GM12878 (cell line): ENCODE measurements at regions not wholly inside any gene's neighbourhood (a gene's known extent, or its start where the extent isn't known, plus 50 kb on each side); places are given as distances from the start of the nearest gene placed in this dataset.

Experiments
- ATAC-seq: fragments of 200-7000 bp; cut with Tn5 transposase; 3 replicates; pipeline ENCODE4 v1.9.1; 2020; ENCODE audit warnings: mild to moderate bottlenecking, moderate library complexity
- BruUV-seq: library from RNA; stranded (reverse); fragments of 400-500 nt; replicated peaks from 2 replicates; lab custom pipeline; 2021; lab: Mats Ljungman, UMichigan
- CTCF ChIA-PET: fragments of 300-600 bp; sonication (Branson Sonifier 250); formaldehyde crosslinking; extraction: SDS; loops from one replicate; lab custom pipeline; 2021; ENCODE audit warnings: inconsistent platforms; lab: Yijun Ruan, JAX
- POLR2A ChIA-PET: fragments of 350-600 bp; formaldehyde crosslinking; extraction: SDS; loops from one replicate; lab custom pipeline; 2021; ENCODE audit warnings: inconsistent platforms; lab: Charles Lee
- RAD21 ChIA-PET: fragments of 300-600 bp; sonication (Branson Sonifier 250); formaldehyde crosslinking; loops from one replicate; lab custom pipeline; 2023; ENCODE audit warnings: antibody characterized with exemption; ENCODE audit not compliant: unreplicated experiment; lab: Charles Lee
- SMC1A ChIA-PET: fragments of 300-600 bp; sonication (Branson Sonifier 250); formaldehyde crosslinking; loops from one replicate; lab custom pipeline; 2023; ENCODE audit not compliant: unreplicated experiment, uncharacterized antibody; lab: Charles Lee
- DNase-seq: peaks from one replicate; pipeline ENCODE4 v3.0.0-alpha.2; 2011; ENCODE audit warnings: low read depth, low spot score
- FAIRE-seq: peaks from 3 replicates; lab custom pipeline; 2011; peaks lifted over from hg19 to GRCh38; lab: Jason Lieb, UNC
- H2AFZ ChIP-seq: 2 replicates; pipeline ENCODE4 v1.6.0; 2011; ENCODE audit warnings: low read depth, low read length, control low read depth; ENCODE audit not compliant: control insufficient read depth
- H3K27ac ChIP-seq: 2 replicates; pipeline ENCODE4 v1.5.1; 2011; ENCODE audit warnings: control low read depth; ENCODE audit not compliant: control insufficient read depth, insufficient read depth
- H3K27me3 ChIP-seq, 2 experiments: replicated peaks in 1 of 2; 2 replicates each; pipeline versions ENCODE4 v1.6.0 to v1.6.1; 2011; ENCODE audit warnings: low read length in 1 of 2; ENCODE audit not compliant: control insufficient read depth in 2 of 2, insufficient read depth in 2 of 2
- H3K36me3 ChIP-seq, 2 experiments: 2 replicates each; pipeline ENCODE4 v1.5.1; 2011; ENCODE audit warnings: low read length in 1 of 2; ENCODE audit not compliant: control insufficient read depth in 2 of 2, insufficient read depth in 2 of 2
- H3K4me1 ChIP-seq: 2 replicates; pipeline ENCODE4 v1.6.1; 2011; ENCODE audit warnings: mild to moderate bottlenecking, low read length, moderate library complexity, mixed read lengths; ENCODE audit not compliant: control insufficient read depth, insufficient read depth
- H3K4me2 ChIP-seq: 2 replicates; pipeline ENCODE4 v1.6.0; 2011; ENCODE audit warnings: control low read depth; ENCODE audit not compliant: control insufficient read depth, insufficient read depth
- H3K4me3 ChIP-seq: fragments of 200-600 bp; sonication (generic); 2 replicates; pipeline ENCODE4 v1.5.1; 2016
- H3K79me2 ChIP-seq: 2 replicates; pipeline ENCODE4 v1.6.0; 2011; ENCODE audit warnings: low read length; ENCODE audit not compliant: control insufficient read depth, insufficient read depth
- H3K9ac ChIP-seq: 2 replicates; pipeline ENCODE4 v1.8.0; 2011; ENCODE audit warnings: low read length, control low read depth, mixed read lengths; ENCODE audit not compliant: control insufficient read depth, insufficient read depth
- H3K9me3 ChIP-seq: replicated peaks from 3 replicates; pipeline ENCODE4 v1.5.1; 2011; ENCODE audit warnings: mild to moderate bottlenecking, low read length; ENCODE audit not compliant: control insufficient read depth, insufficient read depth
- H4K20me1 ChIP-seq: 2 replicates; pipeline ENCODE4 v1.6.0; 2011; ENCODE audit not compliant: control insufficient read depth, insufficient read depth
- CBFB ChIP-seq: IDR thresholded peaks from 2 replicates; pipeline ENCODE4 v1.6.1; 2016; ENCODE audit warnings: antibody characterized with exemption, low read depth
- CBX3 ChIP-seq: fragments of 200-600 bp; sonication (generic); IDR thresholded peaks from 2 replicates; pipeline ENCODE4 v1.6.1; 2016; ENCODE audit warnings: low read depth, borderline replicate concordance
- CREB1 ChIP-seq: IDR thresholded peaks from 2 replicates; pipeline ENCODE4 v1.6.1; 2012; ENCODE audit warnings: low read depth, mild to moderate bottlenecking, inconsistent platforms
- ESRRA ChIP-seq: IDR thresholded peaks from 2 replicates; pipeline ENCODE4 v1.6.1; 2012; ENCODE audit warnings: mild to moderate bottlenecking, low read length, improper control_type of control experiment
- EZH2 ChIP-seq: IDR thresholded peaks from 2 replicates; pipeline ENCODE4 v1.6.1; 2012; ENCODE audit warnings: low read depth, mild to moderate bottlenecking, control low read depth, inconsistent platforms, low read length, borderline replicate concordance; ENCODE audit not compliant: control insufficient read depth
- MXI1 ChIP-seq: fragments of 150-350 bp; IDR thresholded peaks from 2 replicates; pipeline ENCODE4 v1.6.1; 2011; ENCODE audit warnings: low read depth, mild to moderate bottlenecking, inconsistent platforms, low read length, improper control_type of control experiment
- NRF1 ChIP-seq: conservative IDR thresholded peaks from 2 replicates; pipeline ENCODE4 v1.6.1; 2011; ENCODE audit warnings: mild to moderate bottlenecking, low read depth, low read length, improper control_type of control experiment
- RB1 ChIP-seq: fragments of 450-650 bp; formaldehyde crosslinking; IDR thresholded peaks from 2 replicates; pipeline ENCODE4 v1.6.1; 2017; ENCODE audit warnings: mild to moderate bottlenecking, borderline replicate concordance
- SMARCA5 ChIP-seq: fragments of 450-650 bp; IDR thresholded peaks from 2 replicates; pipeline ENCODE4 v1.6.1; 2017; ENCODE audit warnings: mild to moderate bottlenecking
- SPI1 ChIP-seq: IDR thresholded peaks from 2 replicates; pipeline ENCODE4 v1.6.1; 2011; ENCODE audit warnings: low read depth, mild to moderate bottlenecking, low read length, moderate library complexity, borderline replicate concordance; ENCODE audit not compliant: insufficient read depth
- ZNF207 ChIP-seq: fragments of 450-650 bp; IDR thresholded peaks from 2 replicates; pipeline ENCODE4 v1.6.1; 2014; ENCODE audit warnings: antibody characterized with exemption, mild to moderate bottlenecking, borderline replicate concordance
- WGBS: methylation state at CpG from one replicate; pipeline ENCODE4 v1.1.6; 2016; ENCODE audit warnings: low lambda C conversion rate; ENCODE audit not compliant: insufficient replicate concordance, insufficient coverage; ENCODE audit errors: missing lambda C conversion rate; 5-methylcytosine and 5-hydroxymethylcytosine counted together
- in situ Hi-C: fragments of 300-500 bp; cut with MboI; formaldehyde crosslinking; loops from 9 replicates; pipeline ENCODE4 v1.14.3; 2018; ENCODE audit warnings: mixed read lengths
- intact Hi-C: fragments of 100-400 bp; cut with micrococcal nuclease; formaldehyde crosslinking; loops from one replicate; pipeline ENCODE4 v1.14.2; 2022; ENCODE audit not compliant: unreplicated experiment
- TF ChIP-seq, protein P1 (sequence below): fragments of 450-650 bp; IDR thresholded peaks from 2 replicates; pipeline ENCODE4 v1.6.1; 2017; ENCODE audit warnings: antibody characterized with exemption, mild to moderate bottlenecking, moderate library complexity
- TF ChIP-seq, protein P2 (sequence below): fragments of 450-650 bp; IDR thresholded peaks from 2 replicates; pipeline ENCODE4 v1.6.1; 2018; ENCODE audit warnings: borderline replicate concordance, mild to moderate bottlenecking; ENCODE audit not compliant: partially characterized antibody
- TF ChIP-seq, protein P3 (sequence below): IDR thresholded peaks from 2 replicates; pipeline ENCODE4 v1.6.1; 2011; ENCODE audit warnings: borderline replicate concordance, low read depth, mild to moderate bottlenecking, moderate library complexity, mixed read lengths, low read length; ENCODE audit not compliant: insufficient read depth; ENCODE audit errors: extremely low read length

DNA sequence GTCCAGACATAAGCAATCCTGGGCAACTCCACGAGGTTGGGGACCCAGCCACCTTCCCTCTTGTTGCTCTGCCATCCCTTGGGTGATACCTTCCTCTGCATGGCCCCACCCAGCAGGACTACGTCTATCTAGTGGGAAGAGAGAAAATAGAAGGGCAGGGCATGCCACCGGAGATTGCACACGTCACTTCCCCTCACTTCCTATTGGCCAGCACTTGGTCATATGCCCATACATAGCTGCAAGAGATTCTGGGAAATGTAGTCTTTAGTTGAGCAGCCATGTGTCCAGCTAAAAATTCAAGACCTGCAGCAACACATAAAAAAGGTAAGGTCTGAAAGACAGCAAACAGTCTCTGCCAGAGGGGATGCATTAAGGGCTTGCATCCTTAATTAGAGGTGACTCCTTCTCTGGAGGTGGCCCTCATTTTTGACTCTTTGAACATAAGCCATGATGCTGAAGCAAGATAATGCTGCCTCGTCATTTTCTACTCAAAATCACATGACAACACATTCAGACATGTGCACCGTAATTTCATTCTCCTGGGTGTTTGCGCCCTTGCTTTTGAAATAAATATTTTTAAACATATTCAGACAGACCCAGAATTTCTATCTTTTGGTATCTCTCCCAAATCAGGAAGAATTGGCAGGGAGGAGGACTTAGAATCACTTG is 91.8 kb upstream of the PWP1 start (continued):
- no peak for TF ChIP-seq SPI1
- no peak for TF ChIP-seq CBFB

DNA sequence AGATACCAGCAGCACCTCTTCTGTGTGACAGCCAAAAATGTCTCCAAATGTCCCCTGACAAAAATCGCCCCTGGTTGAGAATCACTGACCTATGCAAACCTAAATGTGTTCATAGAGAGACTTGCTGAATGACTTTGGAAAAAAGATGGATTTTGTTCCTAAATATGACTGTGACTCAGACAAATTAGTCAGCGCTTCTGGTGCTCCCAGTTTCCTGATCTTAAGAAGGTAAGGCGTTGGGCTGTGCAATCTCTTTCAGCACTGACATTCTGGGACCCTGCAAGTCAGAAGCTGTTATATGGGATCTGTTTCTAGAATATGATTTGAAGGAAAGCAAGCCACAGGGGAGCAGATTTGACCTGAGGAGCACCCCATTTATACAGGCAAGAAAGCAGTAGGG is 90.6 kb upstream of the PWP1 start:
- Histone ChIP-seq H2AFZ (no peak overlapping the region), H3K9ac (no peak overlapping the region), H3K79me2 (no peaks in the 10 kb centered on the region), H3K4me1 (no peaks in the 10 kb centered on the region), H3K9me3 (no peaks in the 10 kb centered on the region; the same call in 2 of the 3 replicates), H3K4me2 (no peak overlapping the region), H3K36me3 (no peaks in the 10 kb centered on the region), H3K27me3 (no peaks in the 10 kb centered on the region), H3K4me3 (no peak overlapping the region), H3K27ac (no peak overlapping the region), H4K20me1 (no peaks in the 10 kb centered on the region)
- WGBS: 7% methylated on average over 3 of the region's 3 CpGs
- no peak for FAIRE-seq
- ChIA-PET CTCF (interaction anchor here (5.7 kb wide), 1 partner anchor 14 kb away, joined by 47 read pairs; no protein-coding TSS in a partner anchor), POLR2A (no interaction called here), RAD21 (no interaction called here), SMC1A (no interaction called here)
- intact Hi-C loops: no loop called here
- BruUV-seq: no TSS peak
- in situ Hi-C loops: no loop called here
- ATAC-seq: no peak
- DNase-seq: no peak
- TF ChIP-seq, protein P1, sequence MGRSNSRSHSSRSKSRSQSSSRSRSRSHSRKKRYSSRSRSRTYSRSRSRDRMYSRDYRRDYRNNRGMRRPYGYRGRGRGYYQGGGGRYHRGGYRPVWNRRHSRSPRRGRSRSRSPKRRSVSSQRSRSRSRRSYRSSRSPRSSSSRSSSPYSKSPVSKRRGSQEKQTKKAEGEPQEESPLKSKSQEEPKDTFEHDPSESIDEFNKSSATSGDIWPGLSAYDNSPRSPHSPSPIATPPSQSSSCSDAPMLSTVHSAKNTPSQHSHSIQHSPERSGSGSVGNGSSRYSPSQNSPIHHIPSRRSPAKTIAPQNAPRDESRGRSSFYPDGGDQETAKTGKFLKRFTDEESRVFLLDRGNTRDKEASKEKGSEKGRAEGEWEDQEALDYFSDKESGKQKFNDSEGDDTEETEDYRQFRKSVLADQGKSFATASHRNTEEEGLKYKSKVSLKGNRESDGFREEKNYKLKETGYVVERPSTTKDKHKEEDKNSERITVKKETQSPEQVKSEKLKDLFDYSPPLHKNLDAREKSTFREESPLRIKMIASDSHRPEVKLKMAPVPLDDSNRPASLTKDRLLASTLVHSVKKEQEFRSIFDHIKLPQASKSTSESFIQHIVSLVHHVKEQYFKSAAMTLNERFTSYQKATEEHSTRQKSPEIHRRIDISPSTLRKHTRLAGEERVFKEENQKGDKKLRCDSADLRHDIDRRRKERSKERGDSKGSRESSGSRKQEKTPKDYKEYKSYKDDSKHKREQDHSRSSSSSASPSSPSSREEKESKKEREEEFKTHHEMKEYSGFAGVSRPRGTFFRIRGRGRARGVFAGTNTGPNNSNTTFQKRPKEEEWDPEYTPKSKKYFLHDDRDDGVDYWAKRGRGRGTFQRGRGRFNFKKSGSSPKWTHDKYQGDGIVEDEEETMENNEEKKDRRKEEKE: no peak
- TF ChIP-seq CREB1: no peak
- TF ChIP-seq EZH2: no peak
- TF ChIP-seq, protein P2, sequence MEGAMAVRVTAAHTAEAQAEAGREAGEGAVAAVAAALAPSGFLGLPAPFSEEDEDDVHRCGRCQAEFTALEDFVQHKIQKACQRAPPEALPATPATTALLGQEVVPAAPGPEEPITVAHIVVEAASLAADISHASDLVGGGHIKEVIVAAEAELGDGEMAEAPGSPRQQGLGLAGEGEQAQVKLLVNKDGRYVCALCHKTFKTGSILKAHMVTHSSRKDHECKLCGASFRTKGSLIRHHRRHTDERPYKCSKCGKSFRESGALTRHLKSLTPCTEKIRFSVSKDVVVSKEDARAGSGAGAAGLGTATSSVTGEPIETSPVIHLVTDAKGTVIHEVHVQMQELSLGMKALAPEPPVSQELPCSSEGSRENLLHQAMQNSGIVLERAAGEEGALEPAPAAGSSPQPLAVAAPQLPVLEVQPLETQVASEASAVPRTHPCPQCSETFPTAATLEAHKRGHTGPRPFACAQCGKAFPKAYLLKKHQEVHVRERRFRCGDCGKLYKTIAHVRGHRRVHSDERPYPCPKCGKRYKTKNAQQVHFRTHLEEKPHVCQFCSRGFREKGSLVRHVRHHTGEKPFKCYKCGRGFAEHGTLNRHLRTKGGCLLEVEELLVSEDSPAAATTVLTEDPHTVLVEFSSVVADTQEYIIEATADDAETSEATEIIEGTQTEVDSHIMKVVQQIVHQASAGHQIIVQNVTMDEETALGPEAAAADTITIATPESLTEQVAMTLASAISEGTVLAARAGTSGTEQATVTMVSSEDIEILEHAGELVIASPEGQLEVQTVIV: no peak
- no peak for TF ChIP-seq MXI1
- TF ChIP-seq NRF1: no peak
- TF ChIP-seq, protein P3, sequence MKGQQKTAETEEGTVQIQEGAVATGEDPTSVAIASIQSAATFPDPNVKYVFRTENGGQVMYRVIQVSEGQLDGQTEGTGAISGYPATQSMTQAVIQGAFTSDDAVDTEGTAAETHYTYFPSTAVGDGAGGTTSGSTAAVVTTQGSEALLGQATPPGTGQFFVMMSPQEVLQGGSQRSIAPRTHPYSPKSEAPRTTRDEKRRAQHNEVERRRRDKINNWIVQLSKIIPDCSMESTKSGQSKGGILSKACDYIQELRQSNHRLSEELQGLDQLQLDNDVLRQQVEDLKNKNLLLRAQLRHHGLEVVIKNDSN: no peak
- TF ChIP-seq ESRRA: no peak
- TF ChIP-seq SMARCA5: no peak
- no peak for TF ChIP-seq RB1
- no peak for TF ChIP-seq CBFB
- no peak for TF ChIP-seq ZNF207
- no peak for TF ChIP-seq CBX3
